ENCODE measurements at regions not wholly inside any gene's neighbourhood (a gene's known extent, or its start where the extent isn't known, plus 50 kb on each side); places are given as distances from the start of the nearest gene placed in this dataset.

DNA sequence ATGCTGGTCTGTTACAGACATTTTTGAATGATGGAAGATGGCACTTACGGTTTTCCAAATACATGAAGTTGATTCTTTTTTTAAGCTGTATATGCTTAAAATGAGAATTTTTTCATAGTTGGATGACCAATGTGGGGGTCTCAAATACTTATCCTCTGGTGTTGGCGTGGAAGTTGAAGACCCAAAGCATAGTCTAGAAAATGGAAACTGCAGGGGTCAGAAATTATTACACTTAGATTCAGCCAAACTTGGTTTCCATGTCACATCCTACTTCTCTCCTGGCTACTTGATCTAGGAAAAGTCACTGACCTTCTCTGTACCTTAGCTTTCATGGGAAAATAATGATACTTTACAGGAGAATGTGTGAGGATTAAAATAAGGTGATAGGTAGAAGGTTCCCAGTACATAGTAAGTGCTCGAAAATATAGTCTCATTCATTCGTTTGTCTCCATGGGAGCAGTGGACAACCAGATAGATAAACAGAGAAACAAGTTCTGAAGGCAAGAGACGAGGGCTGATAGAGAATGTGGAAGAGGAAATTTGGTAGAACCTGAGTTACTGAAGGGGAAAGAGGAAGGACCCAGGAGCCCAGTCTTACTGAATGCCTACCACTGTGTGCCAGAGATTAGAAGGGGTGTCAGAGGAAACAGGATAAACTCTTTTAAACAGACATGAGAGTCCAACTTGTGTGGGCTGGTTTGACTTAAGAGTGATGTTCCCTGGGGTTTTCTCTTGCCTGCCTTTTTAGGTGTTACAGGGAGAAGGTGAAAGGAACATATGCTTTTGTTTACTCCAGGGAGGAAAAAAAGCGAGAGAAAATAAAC lies 560.3 kb upstream of the KLF4 start:
- H3K9me3 ChIP-seq (ENCODE audit: control insufficient read depth in 4 of 4, low read length in 3 of 4): peaks cover 0 to under 1% (median 0%) of the 10 kb centered on the region in 4 donors
- TF ChIP-seq, protein P1, sequence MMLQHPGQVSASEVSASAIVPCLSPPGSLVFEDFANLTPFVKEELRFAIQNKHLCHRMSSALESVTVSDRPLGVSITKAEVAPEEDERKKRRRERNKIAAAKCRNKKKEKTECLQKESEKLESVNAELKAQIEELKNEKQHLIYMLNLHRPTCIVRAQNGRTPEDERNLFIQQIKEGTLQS (IDR thresholded peaks at IDR 0.05): no peak
- TF ChIP-seq FOXA1 (IDR thresholded peaks at IDR 0.05) (no peak), SP1 (IDR thresholded peaks at IDR 0.05) (no peak), NR2F2 (IDR thresholded peaks at IDR 0.05) (no peak), TAF1 (conservative IDR thresholded peaks at IDR 0.05) (no peak), FOXA2 (IDR thresholded peaks at IDR 0.05) (no peak), HNF4A (conservative IDR thresholded peaks at IDR 0.05) (no peak), RAD21 (IDR thresholded peaks at IDR 0.05) (no peak), EGR1 (IDR thresholded peaks at IDR 0.05; ENCODE audit: low read depth in 2 of 2) (no peak), HNF4G (IDR thresholded peaks at IDR 0.05) (no peak), JUND (IDR thresholded peaks at IDR 0.05) (no peak), YY1 (IDR thresholded peaks at IDR 0.05) (no peak), GABPA (IDR thresholded peaks at IDR 0.05 in 1 of 2, conservative IDR thresholded peaks at IDR 0.05 in 1 of 2) (no peak), RXRA (IDR thresholded peaks at IDR 0.05) (no peak)
- TF ChIP-seq, protein P2, sequence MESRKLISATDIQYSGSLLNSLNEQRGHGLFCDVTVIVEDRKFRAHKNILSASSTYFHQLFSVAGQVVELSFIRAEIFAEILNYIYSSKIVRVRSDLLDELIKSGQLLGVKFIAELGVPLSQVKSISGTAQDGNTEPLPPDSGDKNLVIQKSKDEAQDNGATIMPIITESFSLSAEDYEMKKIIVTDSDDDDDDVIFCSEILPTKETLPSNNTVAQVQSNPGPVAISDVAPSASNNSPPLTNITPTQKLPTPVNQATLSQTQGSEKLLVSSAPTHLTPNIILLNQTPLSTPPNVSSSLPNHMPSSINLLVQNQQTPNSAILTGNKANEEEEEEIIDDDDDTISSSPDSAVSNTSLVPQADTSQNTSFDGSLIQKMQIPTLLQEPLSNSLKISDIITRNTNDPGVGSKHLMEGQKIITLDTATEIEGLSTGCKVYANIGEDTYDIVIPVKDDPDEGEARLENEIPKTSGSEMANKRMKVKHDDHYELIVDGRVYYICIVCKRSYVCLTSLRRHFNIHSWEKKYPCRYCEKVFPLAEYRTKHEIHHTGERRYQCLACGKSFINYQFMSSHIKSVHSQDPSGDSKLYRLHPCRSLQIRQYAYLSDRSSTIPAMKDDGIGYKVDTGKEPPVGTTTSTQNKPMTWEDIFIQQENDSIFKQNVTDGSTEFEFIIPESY (IDR thresholded peaks at IDR 0.05): no peak
- TF ChIP-seq, protein P3, sequence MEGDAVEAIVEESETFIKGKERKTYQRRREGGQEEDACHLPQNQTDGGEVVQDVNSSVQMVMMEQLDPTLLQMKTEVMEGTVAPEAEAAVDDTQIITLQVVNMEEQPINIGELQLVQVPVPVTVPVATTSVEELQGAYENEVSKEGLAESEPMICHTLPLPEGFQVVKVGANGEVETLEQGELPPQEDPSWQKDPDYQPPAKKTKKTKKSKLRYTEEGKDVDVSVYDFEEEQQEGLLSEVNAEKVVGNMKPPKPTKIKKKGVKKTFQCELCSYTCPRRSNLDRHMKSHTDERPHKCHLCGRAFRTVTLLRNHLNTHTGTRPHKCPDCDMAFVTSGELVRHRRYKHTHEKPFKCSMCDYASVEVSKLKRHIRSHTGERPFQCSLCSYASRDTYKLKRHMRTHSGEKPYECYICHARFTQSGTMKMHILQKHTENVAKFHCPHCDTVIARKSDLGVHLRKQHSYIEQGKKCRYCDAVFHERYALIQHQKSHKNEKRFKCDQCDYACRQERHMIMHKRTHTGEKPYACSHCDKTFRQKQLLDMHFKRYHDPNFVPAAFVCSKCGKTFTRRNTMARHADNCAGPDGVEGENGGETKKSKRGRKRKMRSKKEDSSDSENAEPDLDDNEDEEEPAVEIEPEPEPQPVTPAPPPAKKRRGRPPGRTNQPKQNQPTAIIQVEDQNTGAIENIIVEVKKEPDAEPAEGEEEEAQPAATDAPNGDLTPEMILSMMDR (IDR thresholded peaks at IDR 0.05; ENCODE audit: low read depth, low read length, missing input control): no peak
- TF ChIP-seq, protein P4, sequence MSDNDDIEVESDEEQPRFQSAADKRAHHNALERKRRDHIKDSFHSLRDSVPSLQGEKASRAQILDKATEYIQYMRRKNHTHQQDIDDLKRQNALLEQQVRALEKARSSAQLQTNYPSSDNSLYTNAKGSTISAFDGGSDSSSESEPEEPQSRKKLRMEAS (IDR thresholded peaks at IDR 0.05): no peak
- TF ChIP-seq, protein P5, sequence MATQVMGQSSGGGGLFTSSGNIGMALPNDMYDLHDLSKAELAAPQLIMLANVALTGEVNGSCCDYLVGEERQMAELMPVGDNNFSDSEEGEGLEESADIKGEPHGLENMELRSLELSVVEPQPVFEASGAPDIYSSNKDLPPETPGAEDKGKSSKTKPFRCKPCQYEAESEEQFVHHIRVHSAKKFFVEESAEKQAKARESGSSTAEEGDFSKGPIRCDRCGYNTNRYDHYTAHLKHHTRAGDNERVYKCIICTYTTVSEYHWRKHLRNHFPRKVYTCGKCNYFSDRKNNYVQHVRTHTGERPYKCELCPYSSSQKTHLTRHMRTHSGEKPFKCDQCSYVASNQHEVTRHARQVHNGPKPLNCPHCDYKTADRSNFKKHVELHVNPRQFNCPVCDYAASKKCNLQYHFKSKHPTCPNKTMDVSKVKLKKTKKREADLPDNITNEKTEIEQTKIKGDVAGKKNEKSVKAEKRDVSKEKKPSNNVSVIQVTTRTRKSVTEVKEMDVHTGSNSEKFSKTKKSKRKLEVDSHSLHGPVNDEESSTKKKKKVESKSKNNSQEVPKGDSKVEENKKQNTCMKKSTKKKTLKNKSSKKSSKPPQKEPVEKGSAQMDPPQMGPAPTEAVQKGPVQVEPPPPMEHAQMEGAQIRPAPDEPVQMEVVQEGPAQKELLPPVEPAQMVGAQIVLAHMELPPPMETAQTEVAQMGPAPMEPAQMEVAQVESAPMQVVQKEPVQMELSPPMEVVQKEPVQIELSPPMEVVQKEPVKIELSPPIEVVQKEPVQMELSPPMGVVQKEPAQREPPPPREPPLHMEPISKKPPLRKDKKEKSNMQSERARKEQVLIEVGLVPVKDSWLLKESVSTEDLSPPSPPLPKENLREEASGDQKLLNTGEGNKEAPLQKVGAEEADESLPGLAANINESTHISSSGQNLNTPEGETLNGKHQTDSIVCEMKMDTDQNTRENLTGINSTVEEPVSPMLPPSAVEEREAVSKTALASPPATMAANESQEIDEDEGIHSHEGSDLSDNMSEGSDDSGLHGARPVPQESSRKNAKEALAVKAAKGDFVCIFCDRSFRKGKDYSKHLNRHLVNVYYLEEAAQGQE (IDR thresholded peaks at IDR 0.05): no peak
- no peak for DNase-seq (ENCODE audit: low spot score)
- H3K9ac ChIP-seq (ENCODE audit: low read depth in 1 of 2, low read length in 2 of 2): no peak overlapping the region
- H3K36me3 ChIP-seq (ENCODE audit: control insufficient read depth in 4 of 4, insufficient read depth in 3 of 4, low read depth in 1 of 4, low read length in 3 of 4): no peaks in the 10 kb centered on the region
- H3K4me3 ChIP-seq (ENCODE audit: low read depth in 1 of 3, low read length in 3 of 3): no peak overlapping the region
- H3K27ac ChIP-seq (ENCODE audit: low read depth in 1 of 2, low read length in 2 of 2): no peak overlapping the region
- peaks cover 0 to 8% (median 0%) of the 10 kb centered on the region in 4 donors for H3K27me3 ChIP-seq (ENCODE audit: control insufficient read depth in 4 of 4, insufficient read depth in 4 of 4, low read length in 3 of 4)
- H3K4me1 ChIP-seq (ENCODE audit: control insufficient read depth in 4 of 4, insufficient read depth in 4 of 4, low read length in 3 of 4): no peaks in the 10 kb centered on the region
- WGBS: 72% methylated on average over 6 of the region's 6 CpGs
